Ishikawa (cell line): ENCODE measurements at regions not wholly inside any gene's neighbourhood (a gene's known extent, or its start where the extent isn't known, plus 50 kb on each side); places are given as distances from the start of the nearest gene placed in this dataset.

ENCODE experiments used
- EP300 ChIP-seq: IDR thresholded peaks from 2 replicates; pipeline ENCODE4 v1.6.1; 2012; ENCODE audit warnings: borderline replicate concordance
- FOXM1 ChIP-seq: IDR thresholded peaks from 2 replicates; pipeline ENCODE4 v1.6.1; 2012; ENCODE audit warnings: low read depth, borderline replicate concordance
- NFIC ChIP-seq: IDR thresholded peaks from 2 replicates; pipeline ENCODE4 v1.6.1; 2012
- RAD21 ChIP-seq: IDR thresholded peaks from 2 replicates; pipeline ENCODE4 v1.6.1; 2012; ENCODE audit warnings: low read depth
- TAF1 ChIP-seq: IDR thresholded peaks from 2 replicates; pipeline ENCODE4 v1.6.1; 2012; ENCODE audit warnings: low read depth, mild to moderate bottlenecking
- YY1 ChIP-seq: IDR thresholded peaks from 2 replicates; pipeline ENCODE4 v1.6.1; 2012; ENCODE audit warnings: low read depth
- ZBTB7A ChIP-seq: IDR thresholded peaks from 2 replicates; pipeline ENCODE4 v1.6.1; 2012; ENCODE audit warnings: low read depth
- TF ChIP-seq, protein P1 (sequence below): IDR thresholded peaks from 2 replicates; pipeline ENCODE4 v1.6.1; 2012

DNA sequence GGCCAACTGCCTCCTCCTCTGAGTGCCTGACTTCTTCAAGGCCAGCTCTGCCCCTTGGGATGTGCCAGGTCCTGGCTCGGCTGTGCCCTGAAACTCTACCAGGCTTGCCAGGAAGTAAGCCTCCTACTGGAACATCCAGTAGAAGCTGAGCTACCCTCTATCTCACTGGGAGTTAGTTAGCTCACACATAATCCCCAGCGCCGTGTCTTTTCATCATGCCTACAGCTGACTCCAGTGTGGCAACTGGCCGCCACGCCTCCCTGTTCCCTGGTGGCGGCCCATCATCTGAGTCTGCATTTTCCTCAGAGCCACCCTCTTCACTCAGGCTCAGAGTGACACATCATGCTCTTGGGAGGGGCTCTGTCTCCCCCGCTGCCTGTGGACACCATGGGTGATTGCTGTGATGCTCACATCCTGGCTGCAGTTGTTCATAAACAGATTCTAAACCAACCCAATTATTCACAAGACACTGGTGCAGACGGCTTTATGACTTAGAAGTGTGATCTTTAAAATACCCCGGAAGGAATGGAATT lies 131.9 kb upstream of the IRS2 start:
- TF ChIP-seq, protein P1, sequence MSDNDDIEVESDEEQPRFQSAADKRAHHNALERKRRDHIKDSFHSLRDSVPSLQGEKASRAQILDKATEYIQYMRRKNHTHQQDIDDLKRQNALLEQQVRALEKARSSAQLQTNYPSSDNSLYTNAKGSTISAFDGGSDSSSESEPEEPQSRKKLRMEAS, result no peak
- no peak for TF ChIP-seq TAF1
- TF ChIP-seq YY1, result no peak
- no peak for TF ChIP-seq NFIC
- no peak for TF ChIP-seq EP300
- no peak for TF ChIP-seq ZBTB7A
- TF ChIP-seq RAD21, result no peak
- no peak for TF ChIP-seq FOXM1
